ENCODE measurements at regions not wholly inside any gene's neighbourhood (a gene's known extent, or its start where the extent isn't known, plus 50 kb on each side); places are given as distances from the start of the nearest gene placed in this dataset.

- H3K18ac ChIP-seq (ENCODE audit: insufficient read length, low read depth, low read length), result no peak overlapping the region
- no peak overlapping the region for H2AK5ac ChIP-seq (ENCODE audit: insufficient read length, low read length)
- H3K14ac ChIP-seq (ENCODE audit: insufficient read depth, low read length), result no peak overlapping the region
- H3K56ac ChIP-seq (ENCODE audit: insufficient read length, low read depth, low read length), result no peak overlapping the region
- H3K4me1 Mint-ChIP-seq, result peaks cover 8 to 10% of the 10 kb centered on the region in 2 experiments
- no CpG with 5 or more reads among the region's 4 CpGs for WGBS (ENCODE audit: extremely low coverage, insufficient read length, low lambda C conversion rate)
- H2BK20ac ChIP-seq (ENCODE audit: low read depth, low read length, poor library complexity, severe bottlenecking), result no peak overlapping the region
- H2BK15ac ChIP-seq (ENCODE audit: low read depth, low read length), result no peak overlapping the region
- no peak overlapping the region for H3T11ph ChIP-seq (ENCODE audit: low read length)
- H4K20me1 ChIP-seq (ENCODE audit: control insufficient read depth, insufficient read depth, insufficient read length), result no peaks in the 10 kb centered on the region
- no peaks in the 10 kb centered on the region for H3K79me2 ChIP-seq (ENCODE audit: insufficient read depth, low read length)
- H4K8ac ChIP-seq (replicated peaks; ENCODE audit: insufficient read length, low read depth, low read length), result no peak overlapping the region
- H3K4me2 ChIP-seq (ENCODE audit: insufficient read depth, insufficient read length, low read length), result no peak overlapping the region
- no peak overlapping the region for H3K23ac ChIP-seq (ENCODE audit: insufficient read length, low read depth, low read length)
- H3K4ac ChIP-seq (ENCODE audit: low read depth, low read length), result no peak overlapping the region
- H3K79me1 ChIP-seq (ENCODE audit: insufficient read depth, low read depth, low read length, poor library complexity, severe bottlenecking), result no peaks in the 10 kb centered on the region
- H3K4me1 ChIP-seq (ENCODE audit: insufficient read depth, low read length), result no peaks in the 10 kb centered on the region
- no peak overlapping the region for H2BK5ac ChIP-seq (ENCODE audit: insufficient read length, low read length)
- no peaks in the 10 kb centered on the region; the same call in 1 of the 2 replicates for H3K27me3 Mint-ChIP-seq (ENCODE audit: low read depth)
- no peak overlapping the region for H3K27ac ChIP-seq (ENCODE audit: insufficient read length, low read depth, low read length)
- no peak overlapping the region for H4K91ac ChIP-seq (ENCODE audit: insufficient read length, low read depth, low read length)
- no peaks in the 10 kb centered on the region; a peak in 1 of 7 replicates for H3K36me3 Mint-ChIP-seq (ENCODE audit: insufficient read depth in 1 of 3, low read depth in 3 of 3)
- no peak for TF ChIP-seq CTCF (conservative IDR thresholded peaks at IDR 0.05)
- no peak for DNase-seq
- no peaks in the 10 kb centered on the region for H3K27me3 ChIP-seq (ENCODE audit: insufficient read depth, low read length)
- no peak overlapping the region for H3K4me3 Mint-ChIP-seq
- H3K9me3 ChIP-seq (ENCODE audit: control insufficient read depth, low read depth, low read length), result no peaks in the 10 kb centered on the region
- no peak overlapping the region for H4K5ac ChIP-seq (ENCODE audit: insufficient read length, low read depth, low read length)
- no peaks in the 10 kb centered on the region for H3K23me2 ChIP-seq (ENCODE audit: insufficient read length, low read depth, low read length, poor library complexity, severe bottlenecking)
- no peak overlapping the region for H2AFZ ChIP-seq (ENCODE audit: low read length)
- H3K9ac ChIP-seq (ENCODE audit: extremely low read depth, insufficient read length, low read length), result no peak overlapping the region
- H2BK12ac ChIP-seq (ENCODE audit: insufficient read length, low read depth, low read length), result no peak overlapping the region
- H3K27ac Mint-ChIP-seq, result peak overlapping the region in 1 of 3 experiments; percentile 3; a peak in 1 of 7 replicates
- H3K9me3 Mint-ChIP-seq, result no peaks in the 10 kb centered on the region
- no peak overlapping the region for H2BK120ac ChIP-seq (ENCODE audit: low read depth, low read length, poor library complexity, severe bottlenecking)
Measured at GRCh38 chr7:7051206-7051877, 131.0 kb upstream of the C1GALT1 start.
